H1 (cell line): ENCODE measurements at regions not wholly inside any gene's neighbourhood (a gene's known extent, or its start where the extent isn't known, plus 50 kb on each side); places are given as distances from the start of the nearest gene placed in this dataset.

Source experiments
- POLR2A ChIP-seq, 2 experiments: IDR thresholded peaks; 1 replicate in 1 of 2; 2 replicates in 1 of 2; pipeline ENCODE4 v1.6.1; 2011; ENCODE audit warnings: low read depth in 2 of 2, low read length in 2 of 2, mild to moderate bottlenecking in 2 of 2; ENCODE audit errors: control extremely low read depth in 1 of 2
- TBP ChIP-seq: IDR thresholded peaks from 2 replicates; pipeline ENCODE4 v1.6.1; 2011; ENCODE audit warnings: low read depth, low read length, improper control_type of control experiment
- YY1 ChIP-seq: IDR thresholded peaks from 2 replicates; pipeline ENCODE4 v1.6.1; 2011; ENCODE audit warnings: low read depth, mild to moderate bottlenecking, low read length

GRCh38 chr2:45103351-45104345 lies 94.4 kb upstream of the SIX2 start:
- TF ChIP-seq POLR2A (IDR thresholded peaks at IDR 0.05; ENCODE audit: control extremely low read depth in 1 of 2, low read depth in 2 of 2, low read length in 2 of 2) = no peak
- TF ChIP-seq YY1 = no peak
- TF ChIP-seq TBP = no peak
